ENCODE measurements at regions not wholly inside any gene's neighbourhood (a gene's known extent, or its start where the extent isn't known, plus 50 kb on each side); places are given as distances from the start of the nearest gene placed in this dataset.

DNA sequence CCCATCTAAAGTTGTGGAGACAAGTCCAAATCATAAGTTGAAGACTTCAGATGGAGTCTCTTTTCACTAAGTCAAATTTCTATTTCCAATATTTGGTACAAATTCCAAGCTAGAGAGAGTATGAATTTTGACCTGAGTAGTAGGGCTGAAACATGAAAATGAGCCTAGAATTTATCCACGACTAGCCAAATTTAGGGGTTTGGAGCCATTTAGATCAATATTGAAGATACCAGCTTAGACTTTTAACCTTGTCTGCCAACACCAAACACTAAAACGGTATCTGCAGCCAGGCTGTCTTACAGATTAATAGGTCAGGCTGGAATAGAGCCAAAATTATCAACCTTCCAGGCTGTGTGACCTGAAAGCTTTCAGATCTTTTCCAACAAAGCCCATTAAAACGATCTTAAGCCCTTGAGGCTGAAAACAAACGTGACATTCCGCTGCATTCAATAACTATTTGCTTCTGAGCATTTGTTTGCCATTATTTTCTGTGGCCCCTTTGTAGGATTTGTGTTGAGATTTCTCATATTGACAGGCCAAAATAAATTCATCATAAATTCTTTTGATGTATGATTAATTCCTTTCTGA, 268.7 kb upstream of the DKK2 start:
- Histone ChIP-seq H3K4me1 (no peaks in the 10 kb centered on the region), H3K27me3 (no peaks in the 10 kb centered on the region), H3K4me3 (no peak overlapping the region), H3K27ac (no peak overlapping the region), H3K9me3 (no peaks in the 10 kb centered on the region), H3K36me3 (no peaks in the 10 kb centered on the region)
- DNase-seq (ENCODE audit: low spot score), result no peak
- TF ChIP-seq, protein P1, sequence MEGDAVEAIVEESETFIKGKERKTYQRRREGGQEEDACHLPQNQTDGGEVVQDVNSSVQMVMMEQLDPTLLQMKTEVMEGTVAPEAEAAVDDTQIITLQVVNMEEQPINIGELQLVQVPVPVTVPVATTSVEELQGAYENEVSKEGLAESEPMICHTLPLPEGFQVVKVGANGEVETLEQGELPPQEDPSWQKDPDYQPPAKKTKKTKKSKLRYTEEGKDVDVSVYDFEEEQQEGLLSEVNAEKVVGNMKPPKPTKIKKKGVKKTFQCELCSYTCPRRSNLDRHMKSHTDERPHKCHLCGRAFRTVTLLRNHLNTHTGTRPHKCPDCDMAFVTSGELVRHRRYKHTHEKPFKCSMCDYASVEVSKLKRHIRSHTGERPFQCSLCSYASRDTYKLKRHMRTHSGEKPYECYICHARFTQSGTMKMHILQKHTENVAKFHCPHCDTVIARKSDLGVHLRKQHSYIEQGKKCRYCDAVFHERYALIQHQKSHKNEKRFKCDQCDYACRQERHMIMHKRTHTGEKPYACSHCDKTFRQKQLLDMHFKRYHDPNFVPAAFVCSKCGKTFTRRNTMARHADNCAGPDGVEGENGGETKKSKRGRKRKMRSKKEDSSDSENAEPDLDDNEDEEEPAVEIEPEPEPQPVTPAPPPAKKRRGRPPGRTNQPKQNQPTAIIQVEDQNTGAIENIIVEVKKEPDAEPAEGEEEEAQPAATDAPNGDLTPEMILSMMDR (IDR thresholded peaks at IDR 0.05), result no peak

DNA sequence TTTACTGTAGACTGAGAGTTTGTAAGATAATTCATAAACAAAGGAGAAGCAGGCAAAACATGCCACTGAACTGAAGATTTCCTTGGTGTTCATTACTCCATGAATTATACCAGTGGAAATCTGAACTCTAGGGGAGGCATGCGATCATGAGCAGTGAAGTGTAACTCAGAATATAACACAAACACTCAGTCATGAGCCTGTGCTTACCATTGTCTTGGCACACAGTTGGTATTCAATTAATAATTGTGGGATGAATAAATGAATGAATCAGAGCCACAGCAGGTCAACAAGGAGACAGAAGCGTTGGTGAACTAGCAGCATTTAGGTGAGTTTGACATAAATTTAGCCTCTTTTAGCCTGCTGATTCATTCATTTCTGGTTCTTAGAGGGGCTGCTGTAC, 263.5 kb upstream of the DKK2 start:
- TF ChIP-seq, protein P1 (IDR thresholded peaks at IDR 0.05), result no peak
- H3K4me3 ChIP-seq, result no peak overlapping the region
- H3K4me1 ChIP-seq, result no peaks in the 10 kb centered on the region
- no peak for DNase-seq (ENCODE audit: low spot score)
- no peaks in the 10 kb centered on the region for H3K27me3 ChIP-seq
- H3K36me3 ChIP-seq, result no peaks in the 10 kb centered on the region
- H3K9me3 ChIP-seq, result no peaks in the 10 kb centered on the region
- H3K27ac ChIP-seq, result no peak overlapping the region

DNA sequence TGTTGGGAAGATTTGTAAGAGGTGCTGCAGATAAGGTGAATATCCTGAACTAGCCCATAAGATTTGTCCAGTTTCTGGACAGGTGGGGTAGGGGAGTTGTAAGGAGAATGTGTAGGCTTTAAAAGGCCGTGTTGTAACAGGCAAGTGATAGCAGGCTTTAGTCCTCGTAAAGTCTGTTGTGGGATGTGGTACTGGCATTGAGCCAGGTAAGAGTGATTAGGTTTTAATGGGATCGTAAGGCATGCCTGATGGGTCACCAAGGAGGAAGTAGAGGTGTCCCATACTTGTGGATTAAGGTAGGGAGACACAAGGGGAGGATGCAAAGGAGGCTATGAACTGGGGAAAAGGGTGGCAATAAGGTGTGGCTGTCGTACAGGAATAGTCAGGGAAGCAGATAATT, 256.9 kb upstream of the DKK2 start:
- H3K9me3 ChIP-seq, result no peaks in the 10 kb centered on the region
- TF ChIP-seq, protein P1 (IDR thresholded peaks at IDR 0.05), result no peak
- no peak overlapping the region for H3K27ac ChIP-seq
- no peaks in the 10 kb centered on the region for H3K4me1 ChIP-seq
- no peaks in the 10 kb centered on the region for H3K36me3 ChIP-seq
- DNase-seq (ENCODE audit: low spot score), result no peak
- no peaks in the 10 kb centered on the region for H3K27me3 ChIP-seq
- H3K4me3 ChIP-seq, result no peak overlapping the region

DNA sequence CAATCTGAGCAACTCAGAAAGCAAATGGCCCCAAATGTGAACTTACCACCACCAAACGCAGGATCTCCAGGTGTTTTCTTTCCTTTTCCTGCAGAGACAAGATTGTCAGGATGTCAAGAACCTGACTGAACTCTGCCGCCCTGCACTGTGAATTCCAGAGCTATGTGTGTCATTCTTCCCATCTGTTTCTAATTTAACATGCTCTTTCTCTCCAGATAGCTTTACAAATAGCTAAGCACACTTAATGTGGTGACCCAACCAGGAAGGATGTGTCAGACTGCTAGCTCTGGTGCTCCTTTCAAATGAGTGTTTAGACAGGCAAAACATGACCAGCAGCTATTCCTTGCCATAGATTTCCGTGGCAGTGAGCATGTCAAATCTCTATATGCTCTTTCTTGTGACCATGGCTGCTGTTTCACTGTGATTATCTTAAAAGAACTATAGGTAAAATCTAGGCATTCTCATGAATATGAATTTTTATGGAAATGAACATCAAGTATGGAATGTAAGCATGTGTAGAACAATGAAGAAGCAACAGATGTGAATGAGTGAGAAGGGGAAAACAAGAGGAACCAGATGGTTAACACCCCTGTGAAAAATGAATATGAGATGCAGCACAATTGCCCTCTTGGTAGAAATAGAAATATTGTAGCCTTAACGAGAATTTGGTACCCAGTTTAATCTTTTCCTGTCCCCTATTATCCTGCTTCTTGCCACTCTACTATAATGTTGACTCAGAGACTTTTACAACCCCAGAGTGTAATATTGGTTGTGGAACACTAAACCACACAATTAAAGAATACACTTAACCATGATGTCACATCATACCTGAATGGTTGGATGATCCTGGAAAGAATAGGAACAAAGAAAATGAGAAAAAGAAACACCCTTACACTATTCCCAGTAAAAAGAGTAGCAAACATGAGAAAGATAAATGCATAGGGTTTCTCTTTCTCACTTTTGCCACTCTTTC, 247.8 kb upstream of the DKK2 start:
- DNase-seq (ENCODE audit: low spot score), result no peak
- Histone ChIP-seq H3K9me3 (no peaks in the 10 kb centered on the region), H3K36me3 (no peaks in the 10 kb centered on the region), H3K4me1 (no peaks in the 10 kb centered on the region), H3K27me3 (no peaks in the 10 kb centered on the region), H3K4me3 (no peak overlapping the region), H3K27ac (no peak overlapping the region)
- TF ChIP-seq, protein P1 (IDR thresholded peaks at IDR 0.05), result no peak

DNA sequence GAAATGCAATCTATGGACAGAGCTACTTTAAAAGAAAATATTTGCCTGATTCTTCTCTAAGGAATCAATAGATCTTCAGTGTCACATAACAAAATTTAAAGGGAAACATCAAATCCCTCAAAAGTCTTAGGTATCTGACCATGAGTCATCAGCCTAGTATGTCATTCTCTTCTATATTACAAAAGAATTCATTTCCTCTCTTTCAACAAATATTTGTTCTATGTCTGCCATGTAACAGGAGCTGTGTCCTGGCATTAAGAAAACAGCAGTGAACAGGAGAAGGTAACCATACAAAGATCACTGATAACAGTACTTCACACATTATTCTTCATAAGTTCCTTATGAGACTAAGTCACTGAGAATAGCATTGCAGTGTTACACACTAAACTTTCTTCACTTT, 243.6 kb upstream of the DKK2 start:
- Histone ChIP-seq H3K4me1 (no peaks in the 10 kb centered on the region), H3K27me3 (no peaks in the 10 kb centered on the region), H3K4me3 (no peak overlapping the region), H3K27ac (no peak overlapping the region), H3K9me3 (no peaks in the 10 kb centered on the region), H3K36me3 (no peaks in the 10 kb centered on the region)
- DNase-seq (ENCODE audit: low spot score), result no peak
- TF ChIP-seq, protein P1 (IDR thresholded peaks at IDR 0.05), result no peak
